ENCODE measurements at regions not wholly inside any gene's neighbourhood (a gene's known extent, or its start where the extent isn't known, plus 50 kb on each side); places are given as distances from the start of the nearest gene placed in this dataset.
"Not testable (repeated sequence)": the region's sequence is repeated elsewhere in the genome, so short reads cannot be mapped to it uniquely, and the experiment has no call there.

- TF ChIP-seq EZH2 (IDR thresholded peaks at IDR 0.05; ENCODE audit: borderline replicate concordance, insufficient read depth, low read depth, low read length, poor library complexity, severe bottlenecking); CTCF (IDR thresholded peaks at IDR 0.05): not testable (repeated sequence)
Measured at GRCh38 chr1:104664374-104664773, 914.7 kb downstream of the AMY1C start.
